HUDEP-2 (cell line): ENCODE measurements at regions not wholly inside any gene's neighbourhood (a gene's known extent, or its start where the extent isn't known, plus 50 kb on each side); places are given as distances from the start of the nearest gene placed in this dataset.

ENCODE experiments used
- DNase-seq, 76 experiments: peaks; one replicate each; lab custom pipeline; 2025; ENCODE audit not compliant: unreplicated experiment in 76 of 76; lab: John Stamatoyannopoulos, UW

- no peak for DNase-seq
Measured at GRCh38 chr11:115674176-115674936, 170.1 kb upstream of the CADM1 start.

- DNase-seq: no peak
Measured at GRCh38 chr11:115673720-115674119, 169.5 kb upstream of the CADM1 start.

GRCh38 chr11:115672999-115673411 is 168.8 kb upstream of the CADM1 start:
- DNase-seq: no peak

GRCh38 chr11:115672412-115672811 is 168.2 kb upstream of the CADM1 start:
- no peak for DNase-seq

GRCh38 chr11:115670538-115671205 is 166.5 kb upstream of the CADM1 start:
- no peak for DNase-seq

GRCh38 chr11:115665958-115666357 is 161.7 kb upstream of the CADM1 start:
- DNase-seq: no peak

GRCh38 chr11:115665175-115665821 is 161.1 kb upstream of the CADM1 start:
- no peak for DNase-seq

- DNase-seq: no peak
Measured at GRCh38 chr11:115664313-115664712, 160.1 kb upstream of the CADM1 start.

GRCh38 chr11:115663790-115664189 is 159.6 kb upstream of the CADM1 start:
- no peak for DNase-seq

GRCh38 chr11:115660030-115660805 is 156.0 kb upstream of the CADM1 start:
- DNase-seq: no peak

- no peak for DNase-seq
Measured at GRCh38 chr11:115659061-115659963, 155.1 kb upstream of the CADM1 start.

GRCh38 chr11:115657586-115657985 is 153.4 kb upstream of the CADM1 start:
- DNase-seq: no peak

- no peak for DNase-seq
Measured at GRCh38 chr11:115656669-115657068, 152.5 kb upstream of the CADM1 start.

- DNase-seq: no peak
Measured at GRCh38 chr11:115656041-115656440, 151.8 kb upstream of the CADM1 start.

- DNase-seq: no peak
Measured at GRCh38 chr11:115654792-115655191, 150.6 kb upstream of the CADM1 start.

GRCh38 chr11:115653926-115654325 is 149.7 kb upstream of the CADM1 start:
- DNase-seq: no peak

GRCh38 chr11:115653076-115653475 is 148.9 kb upstream of the CADM1 start:
- no peak for DNase-seq

- DNase-seq: no peak
Measured at GRCh38 chr11:115652496-115652895, 148.3 kb upstream of the CADM1 start.

- no peak for DNase-seq
Measured at GRCh38 chr11:115652094-115652493, 147.9 kb upstream of the CADM1 start.

- no peak for DNase-seq
Measured at GRCh38 chr11:115649461-115649860, 145.2 kb upstream of the CADM1 start.
